Thyroid gland (tissue), 4 donors: ENCODE measurements at regions not wholly inside any gene's neighbourhood (a gene's known extent, or its start where the extent isn't known, plus 50 kb on each side); places are given as distances from the start of the nearest gene placed in this dataset.

Source experiments
- CTCF ChIP-seq, 6 experiments: fragments of 200-600 bp in 3 of 6; fragments of 450-650 bp in 3 of 6; sonication (generic) in 3 of 6; IDR thresholded peaks; one replicate each; pipeline ENCODE4 v1.5.1; 2016 to 2019; ENCODE audit warnings: antibody characterized with exemption in 6 of 6, mild to moderate bottlenecking in 2 of 6, inconsistent platforms in 1 of 6, moderate library complexity in 1 of 6
- POLR2A ChIP-seq, 2 donors: fragments of 450-650 bp; IDR thresholded peaks; one replicate each; pipeline ENCODE4 v1.6.1; 2017; ENCODE audit warnings: antibody characterized with exemption in 2 of 2, mild to moderate bottlenecking in 2 of 2, moderate library complexity in 1 of 2

GRCh38 chr7:34454381-34454780 lies 203.6 kb upstream of the NPSR1 start:
- TF ChIP-seq CTCF (IDR thresholded peaks at IDR 0.05) (no peak), POLR2A (IDR thresholded peaks at IDR 0.05) (no peak)
